ENCODE measurements at regions not wholly inside any gene's neighbourhood (a gene's known extent, or its start where the extent isn't known, plus 50 kb on each side); places are given as distances from the start of the nearest gene placed in this dataset.

GRCh38 chr4:23741681-23742191 is 148.1 kb downstream of the PPARGC1A start:
- DNase-seq: no peak
- H3K27me3 ChIP-seq: no peaks in the 10 kb centered on the region
- H3K9me3 ChIP-seq: no peaks in the 10 kb centered on the region
- H3K4me3 ChIP-seq: no peak overlapping the region
- no peak for ATAC-seq
- TF ChIP-seq POLR2A (IDR thresholded peaks at IDR 0.05) (no peak), CTCF (IDR thresholded peaks at IDR 0.05) (no peak)
- intact Hi-C loops (cut with DNase I): no loop called here
- H3K27ac ChIP-seq: no peak overlapping the region
- no peaks in the 10 kb centered on the region for H3K4me1 ChIP-seq
- no peaks in the 10 kb centered on the region for H3K36me3 ChIP-seq

DNA sequence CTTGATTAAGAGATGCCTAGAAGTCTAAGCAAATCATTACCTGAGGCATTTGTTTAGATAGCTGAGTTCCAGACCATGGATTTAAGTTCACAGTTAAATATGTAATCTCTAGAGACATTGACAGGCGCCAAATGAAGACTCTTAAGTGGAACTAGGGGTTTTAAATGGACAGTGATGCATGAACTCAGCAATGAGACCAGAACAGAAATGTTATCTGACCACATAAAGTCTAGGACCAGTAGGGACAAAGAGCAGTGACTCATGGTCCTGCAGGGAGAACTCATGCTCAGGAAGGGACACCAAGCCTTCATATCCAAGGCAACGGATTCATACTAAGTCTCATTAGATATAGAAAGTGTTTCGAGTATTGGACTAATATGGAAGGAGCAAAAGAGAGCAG is 152.3 kb downstream of the PPARGC1A start:
- no peak overlapping the region for H3K27ac ChIP-seq
- no peaks in the 10 kb centered on the region for H3K36me3 ChIP-seq
- H3K9me3 ChIP-seq: no peaks in the 10 kb centered on the region
- no peak for DNase-seq
- intact Hi-C loops (cut with DNase I): no loop called here
- H3K27me3 ChIP-seq: no peaks in the 10 kb centered on the region
- ATAC-seq: no peak
- WGBS (ENCODE audit: insufficient coverage, low coverage, low lambda C conversion rate, missing lambda C conversion rate): 77% methylated on average over 3 of the region's 3 CpGs
- TF ChIP-seq CTCF (IDR thresholded peaks at IDR 0.05) (no peak), POLR2A (IDR thresholded peaks at IDR 0.05) (no peak)
- no peak overlapping the region for H3K4me3 ChIP-seq
- no peaks in the 10 kb centered on the region for H3K4me1 ChIP-seq

- intact Hi-C loops (cut with DNase I): no loop called here
- ATAC-seq: no peak
- TF ChIP-seq CTCF (IDR thresholded peaks at IDR 0.05): no peak
- TF ChIP-seq POLR2A (IDR thresholded peaks at IDR 0.05): no peak
- WGBS (ENCODE audit: insufficient coverage, low coverage, low lambda C conversion rate, missing lambda C conversion rate): 82% methylated on average over 1 of the region's 1 CpG
- no peaks in the 10 kb centered on the region for H3K27me3 ChIP-seq
- no peak overlapping the region for H3K4me3 ChIP-seq
- H3K4me1 ChIP-seq: no peaks in the 10 kb centered on the region
- no peak overlapping the region for H3K27ac ChIP-seq
- no peaks in the 10 kb centered on the region for H3K36me3 ChIP-seq
- no peak for DNase-seq
- no peaks in the 10 kb centered on the region for H3K9me3 ChIP-seq
These were observed 153.4 kb downstream of the PPARGC1A start for GRCh38 chr4:23736466-23736865.

DNA sequence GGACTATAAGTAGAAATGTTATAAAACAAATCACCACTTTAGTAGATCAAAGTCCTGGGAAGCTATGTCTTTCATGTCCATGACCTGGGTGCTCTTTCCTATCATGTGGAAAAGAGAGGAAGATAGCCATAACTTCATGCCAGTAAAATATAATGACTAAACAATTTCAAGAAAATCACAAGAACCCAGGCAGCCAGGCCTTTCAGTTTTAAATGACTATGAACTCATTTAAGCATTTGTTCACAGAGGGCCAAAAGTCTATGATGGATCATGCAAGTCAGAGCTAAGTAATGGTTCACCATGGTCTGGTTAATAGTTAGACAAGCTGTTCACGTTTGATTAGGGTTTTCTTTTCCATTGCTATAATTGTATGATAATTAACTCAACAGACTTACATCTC is 155.8 kb downstream of the PPARGC1A start:
- Histone ChIP-seq H3K4me1 (no peaks in the 10 kb centered on the region), H3K9me3 (no peaks in the 10 kb centered on the region), H3K36me3 (no peaks in the 10 kb centered on the region), H3K27me3 (no peaks in the 10 kb centered on the region), H3K4me3 (no peak overlapping the region), H3K27ac (no peak overlapping the region)
- intact Hi-C loops (cut with DNase I): no loop called here
- DNase-seq (no peak), ATAC-seq (no peak)
- TF ChIP-seq CTCF (IDR thresholded peaks at IDR 0.05) (no peak), POLR2A (IDR thresholded peaks at IDR 0.05) (no peak)
- WGBS (ENCODE audit: insufficient coverage, low coverage, low lambda C conversion rate, missing lambda C conversion rate): 21% methylated on average over 1 of the region's 1 CpG

GRCh38 chr4:23733476-23733875 is 156.4 kb downstream of the PPARGC1A start:
- H3K9me3 ChIP-seq: no peaks in the 10 kb centered on the region
- no peaks in the 10 kb centered on the region for H3K36me3 ChIP-seq
- DNase-seq (no peak), ATAC-seq (no peak)
- H3K27me3 ChIP-seq: no peaks in the 10 kb centered on the region
- TF ChIP-seq CTCF (IDR thresholded peaks at IDR 0.05) (no peak), POLR2A (IDR thresholded peaks at IDR 0.05) (no peak)
- no peak overlapping the region for H3K4me3 ChIP-seq
- H3K4me1 ChIP-seq: no peaks in the 10 kb centered on the region
- intact Hi-C loops (cut with DNase I): no loop called here
- WGBS (ENCODE audit: insufficient coverage, low coverage, low lambda C conversion rate, missing lambda C conversion rate): 44% methylated on average over 2 of the region's 2 CpGs
- no peak overlapping the region for H3K27ac ChIP-seq
